ENCODE measurements at regions not wholly inside any gene's neighbourhood (a gene's known extent, or its start where the extent isn't known, plus 50 kb on each side); places are given as distances from the start of the nearest gene placed in this dataset.
A peak's percentile ranks its signal among the peaks of the same experiment; 100 is the strongest.
"Not testable (repeated sequence)": the region's sequence is repeated elsewhere in the genome, so short reads cannot be mapped to it uniquely, and the experiment has no call there.

- not testable (repeated sequence) for DNase-seq
Observed at GRCh38 chr15:101876031-101876430, 64.0 kb downstream of the OR4F15 start.

GRCh38 chr15:101877649-101878048 lies 65.6 kb downstream of the OR4F15 start:
- DNase-seq = not testable (repeated sequence)

GRCh38 chr15:101912349-101913287 lies 100.6 kb downstream of the OR4F15 start:
- DNase-seq = not testable (repeated sequence)

- DNase-seq = not testable (repeated sequence)
Observed at GRCh38 chr15:101924554-101924953, 112.6 kb downstream of the OR4F15 start.

- not testable (repeated sequence) for DNase-seq
Observed at GRCh38 chr15:101934506-101934905, 122.5 kb downstream of the OR4F15 start.

GRCh38 chr15:101937362-101937761 lies 125.4 kb downstream of the OR4F15 start:
- DNase-seq = not testable (repeated sequence)

GRCh38 chr15:101938555-101938954 lies 126.6 kb downstream of the OR4F15 start:
- DNase-seq = not testable (repeated sequence)

- not testable (repeated sequence) for DNase-seq
Observed at GRCh38 chr15:101945896-101946295, 133.9 kb downstream of the OR4F15 start.

GRCh38 chr15:101948491-101949010 lies 136.5 kb downstream of the OR4F15 start:
- not testable (repeated sequence) for DNase-seq

GRCh38 chr15:101949380-101950065 lies 137.5 kb downstream of the OR4F15 start:
- DNase-seq = not testable (repeated sequence)

- DNase-seq = not testable (repeated sequence)
Observed at GRCh38 chr15:101953993-101954392, 142.0 kb downstream of the OR4F15 start.

- not testable (repeated sequence) for DNase-seq
Observed at GRCh38 chr15:101955840-101956239, 143.8 kb downstream of the OR4F15 start.

GRCh38 chr15:101958656-101959055 lies 146.7 kb downstream of the OR4F15 start:
- DNase-seq = not testable (repeated sequence)

- not testable (repeated sequence) for DNase-seq
Observed at GRCh38 chr15:101961263-101961662, 149.3 kb downstream of the OR4F15 start.

- DNase-seq = not testable (repeated sequence)
Observed at GRCh38 chr15:101961765-101962164, 149.8 kb downstream of the OR4F15 start.

GRCh38 chr15:101963687-101964086 lies 151.7 kb downstream of the OR4F15 start:
- not testable (repeated sequence) for DNase-seq

GRCh38 chr15:101965353-101965752 lies 153.4 kb downstream of the OR4F15 start:
- not testable (repeated sequence) for DNase-seq

GRCh38 chr15:101965860-101966259 lies 153.9 kb downstream of the OR4F15 start:
- not testable (repeated sequence) for DNase-seq

GRCh38 chr15:101967364-101967763 lies 155.4 kb downstream of the OR4F15 start:
- not testable (repeated sequence) for DNase-seq

GRCh38 chr15:101970605-101971004 lies 158.6 kb downstream of the OR4F15 start:
- not testable (repeated sequence) for DNase-seq

GRCh38 chr15:101977281-101977680 lies 165.3 kb downstream of the OR4F15 start:
- not testable (repeated sequence) for DNase-seq

GRCh38 chr15:101980206-101980910 lies 168.4 kb downstream of the OR4F15 start:
- peak; percentile 5 for DNase-seq
